ENCODE measurements at regions not wholly inside any gene's neighbourhood (a gene's known extent, or its start where the extent isn't known, plus 50 kb on each side); places are given as distances from the start of the nearest gene placed in this dataset.
"Not testable (repeated sequence)": the region's sequence is repeated elsewhere in the genome, so short reads cannot be mapped to it uniquely, and the experiment has no call there.

GRCh38 chr2:87495455-87495854 lies 252.4 kb upstream of the PLGLB2 start:
- TF ChIP-seq YY1 (IDR thresholded peaks at IDR 0.05): peak; percentile 50
- not testable (repeated sequence) for TF ChIP-seq CTCF (IDR thresholded peaks at IDR 0.05; ENCODE audit: low read depth, low read length, missing input control); FOXA1 (IDR thresholded peaks at IDR 0.05); REST (IDR thresholded peaks at IDR 0.05); RAD21 (IDR thresholded peaks at IDR 0.05); ATF3 (IDR thresholded peaks at IDR 0.05)
- TF ChIP-seq, protein P1, sequence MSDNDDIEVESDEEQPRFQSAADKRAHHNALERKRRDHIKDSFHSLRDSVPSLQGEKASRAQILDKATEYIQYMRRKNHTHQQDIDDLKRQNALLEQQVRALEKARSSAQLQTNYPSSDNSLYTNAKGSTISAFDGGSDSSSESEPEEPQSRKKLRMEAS (IDR thresholded peaks at IDR 0.05): not testable (repeated sequence)
